Left forelimb (tissue), 1 donor: ENCODE measurements at regions not wholly inside any gene's neighbourhood (a gene's known extent, or its start where the extent isn't known, plus 50 kb on each side); places are given as distances from the start of the nearest gene placed in this dataset.
"Not testable (repeated sequence)": the region's sequence is repeated elsewhere in the genome, so short reads cannot be mapped to it uniquely, and the experiment has no call there.

Source experiments
- DNase-seq: peaks from one replicate; pipeline ENCODE4 v3.0.0-alpha.2; 2018; ENCODE audit warnings: low spot score

GRCh38 chr6:48735846-48736245 lies 624.8 kb upstream of the PTCHD4 start:
- no peak for DNase-seq

- DNase-seq: no peak
Observed at GRCh38 chr6:48733581-48733980, 622.6 kb upstream of the PTCHD4 start.

GRCh38 chr6:48714699-48715098 lies 603.7 kb upstream of the PTCHD4 start:
- DNase-seq: no peak

GRCh38 chr6:48714250-48714649 lies 603.3 kb upstream of the PTCHD4 start:
- DNase-seq: no peak

- no peak for DNase-seq
Observed at GRCh38 chr6:48713612-48714011, 602.6 kb upstream of the PTCHD4 start.

- no peak for DNase-seq
Observed at GRCh38 chr6:48706310-48706709, 595.3 kb upstream of the PTCHD4 start.

- DNase-seq: no peak
Observed at GRCh38 chr6:48701572-48701971, 590.6 kb upstream of the PTCHD4 start.

GRCh38 chr6:48695872-48696271 lies 584.9 kb upstream of the PTCHD4 start:
- DNase-seq: no peak

GRCh38 chr6:48691420-48691819 lies 580.4 kb upstream of the PTCHD4 start:
- no peak for DNase-seq

- DNase-seq: no peak
Observed at GRCh38 chr6:48689498-48689897, 578.5 kb upstream of the PTCHD4 start.

GRCh38 chr6:48678390-48678789 lies 567.4 kb upstream of the PTCHD4 start:
- no peak for DNase-seq

GRCh38 chr6:48671505-48671904 lies 560.5 kb upstream of the PTCHD4 start:
- no peak for DNase-seq

- DNase-seq: no peak
Observed at GRCh38 chr6:48670546-48670945, 559.5 kb upstream of the PTCHD4 start.

- DNase-seq: no peak
Observed at GRCh38 chr6:48667797-48668196, 556.8 kb upstream of the PTCHD4 start.

- no peak for DNase-seq
Observed at GRCh38 chr6:48664826-48665225, 553.8 kb upstream of the PTCHD4 start.

GRCh38 chr6:48658915-48659314 lies 547.9 kb upstream of the PTCHD4 start:
- DNase-seq: no peak

GRCh38 chr6:48641544-48641943 lies 530.5 kb upstream of the PTCHD4 start:
- DNase-seq: no peak

GRCh38 chr6:48638796-48639195 lies 527.8 kb upstream of the PTCHD4 start:
- DNase-seq: not testable (repeated sequence)

GRCh38 chr6:48630511-48630910 lies 519.5 kb upstream of the PTCHD4 start:
- DNase-seq: no peak

- DNase-seq: no peak
Observed at GRCh38 chr6:48628316-48628715, 517.3 kb upstream of the PTCHD4 start.

- DNase-seq: no peak
Observed at GRCh38 chr6:48626421-48626820, 515.4 kb upstream of the PTCHD4 start.

- no peak for DNase-seq
Observed at GRCh38 chr6:48624631-48625030, 513.6 kb upstream of the PTCHD4 start.

- no peak for DNase-seq
Observed at GRCh38 chr6:48619771-48620170, 508.8 kb upstream of the PTCHD4 start.

- DNase-seq: no peak
Observed at GRCh38 chr6:48615041-48615440, 504.0 kb upstream of the PTCHD4 start.

GRCh38 chr6:48614326-48614725 lies 503.3 kb upstream of the PTCHD4 start:
- no peak for DNase-seq
